H9 (cell line): ENCODE measurements at regions not wholly inside any gene's neighbourhood (a gene's known extent, or its start where the extent isn't known, plus 50 kb on each side); places are given as distances from the start of the nearest gene placed in this dataset.

Experiments
- DNase-seq: peaks from one replicate; pipeline ENCODE4 v3.0.0-alpha.2; 2017
- H2AFZ ChIP-seq: one replicate; pipeline ENCODE4 v1.6.1; 2013; ENCODE audit warnings: mild to moderate bottlenecking, low read length, control low read depth, moderate library complexity
- H2AK5ac ChIP-seq: 2 replicates; pipeline ENCODE4 v1.6.1; 2013; ENCODE audit warnings: low read length, control low read depth, mixed read lengths; ENCODE audit not compliant: insufficient read length
- H2BK120ac ChIP-seq: one replicate; pipeline ENCODE4 v1.6.1; 2013; ENCODE audit warnings: low read depth, mild to moderate bottlenecking, low read length, control low read depth, inconsistent platforms; ENCODE audit not compliant: poor library complexity, severe bottlenecking
- H2BK12ac ChIP-seq: 2 replicates; pipeline ENCODE4 v1.6.1; 2013; ENCODE audit warnings: low read length, control low read depth, mixed read lengths, low read depth; ENCODE audit not compliant: insufficient read length
- H2BK15ac ChIP-seq: 2 replicates; pipeline ENCODE4 v1.6.1; 2013; ENCODE audit warnings: low read depth, low read length, control low read depth
- H2BK20ac ChIP-seq: one replicate; pipeline ENCODE4 v1.6.1; 2013; ENCODE audit warnings: low read depth, mild to moderate bottlenecking, low read length, control low read depth, inconsistent platforms; ENCODE audit not compliant: poor library complexity, severe bottlenecking
- H2BK5ac ChIP-seq: 2 replicates; pipeline ENCODE4 v1.6.1; 2013; ENCODE audit warnings: low read length, control low read depth, mixed read lengths; ENCODE audit not compliant: insufficient read length
- H3K14ac ChIP-seq: 2 replicates; pipeline ENCODE4 v1.6.1; 2013; ENCODE audit warnings: low read length, control low read depth; ENCODE audit not compliant: insufficient read depth
- H3K18ac ChIP-seq: 2 replicates; pipeline ENCODE4 v1.6.1; 2013; ENCODE audit warnings: low read depth, mild to moderate bottlenecking, mixed read lengths, low read length, control low read depth; ENCODE audit not compliant: insufficient read length
- H3K23ac ChIP-seq: 2 replicates; pipeline ENCODE4 v1.6.1; 2013; ENCODE audit warnings: low read length, control low read depth, mixed read lengths, low read depth; ENCODE audit not compliant: insufficient read length
- H3K23me2 ChIP-seq: 2 replicates; pipeline ENCODE4 v1.6.1; 2013; ENCODE audit warnings: low read depth, mild to moderate bottlenecking, mixed read lengths, low read length, control low read depth; ENCODE audit not compliant: insufficient read length, poor library complexity, severe bottlenecking
- H3K27ac ChIP-seq: 2 replicates; pipeline ENCODE4 v1.5.1; 2013; ENCODE audit warnings: low read length, control low read depth, mixed read lengths, low read depth; ENCODE audit not compliant: insufficient read length
- H3K27me3 ChIP-seq: 2 replicates; pipeline ENCODE4 v1.6.1; 2013; ENCODE audit warnings: low read length, control low read depth, inconsistent platforms; ENCODE audit not compliant: insufficient read depth
- H3K4ac ChIP-seq: 2 replicates; pipeline ENCODE4 v1.6.1; 2013; ENCODE audit warnings: low read depth, mild to moderate bottlenecking, control low read depth, inconsistent platforms, low read length, moderate library complexity
- H3K4me1 ChIP-seq: 2 replicates; pipeline ENCODE4 v1.6.1; 2013; ENCODE audit warnings: low read length, control low read depth, inconsistent platforms; ENCODE audit not compliant: insufficient read depth
- H3K4me2 ChIP-seq: 2 replicates; pipeline ENCODE4 v1.6.1; 2013; ENCODE audit warnings: low read length, control low read depth, mixed read lengths; ENCODE audit not compliant: insufficient read length, insufficient read depth
- H3K56ac ChIP-seq: 2 replicates; pipeline ENCODE4 v1.6.1; 2013; ENCODE audit warnings: low read depth, mild to moderate bottlenecking, mixed read lengths, low read length, control low read depth; ENCODE audit not compliant: insufficient read length
- H3K79me1 ChIP-seq: 2 replicates; pipeline ENCODE4 v1.6.1; 2013; ENCODE audit warnings: low read depth, mild to moderate bottlenecking, moderate library complexity, low read length, control low read depth, inconsistent platforms; ENCODE audit not compliant: insufficient read depth, poor library complexity, severe bottlenecking
- H3K79me2 ChIP-seq: 2 replicates; pipeline ENCODE4 v1.6.1; 2013; ENCODE audit warnings: low read length, control low read depth, inconsistent platforms; ENCODE audit not compliant: insufficient read depth
- H3K9ac ChIP-seq: 2 replicates; pipeline ENCODE4 v1.6.1; 2013; ENCODE audit warnings: low read length, control low read depth, mixed read lengths; ENCODE audit not compliant: insufficient read length; ENCODE audit errors: extremely low read depth
- H3K9me3 ChIP-seq: one replicate; pipeline ENCODE4 v1.6.1; 2013; ENCODE audit warnings: low read depth, low read length, inconsistent platforms; ENCODE audit not compliant: control insufficient read depth
- H3T11ph ChIP-seq: one replicate; pipeline ENCODE4 v1.6.1; 2013; ENCODE audit warnings: mild to moderate bottlenecking, low read length, control low read depth, inconsistent platforms
- H4K20me1 ChIP-seq: one replicate; pipeline ENCODE4 v1.6.1; 2013; ENCODE audit not compliant: control insufficient read depth, insufficient read length, insufficient read depth
- H4K5ac ChIP-seq: 2 replicates; pipeline ENCODE4 v1.6.1; 2013; ENCODE audit warnings: low read depth, mild to moderate bottlenecking, mixed read lengths, low read length, control low read depth; ENCODE audit not compliant: insufficient read length
- H4K8ac ChIP-seq: replicated peaks from 2 replicates; pipeline ENCODE4 v1.6.1; 2013; ENCODE audit warnings: low read length, control low read depth, mixed read lengths, low read depth; ENCODE audit not compliant: insufficient read length
- H4K91ac ChIP-seq: 2 replicates; pipeline ENCODE4 v1.6.1; 2013; ENCODE audit warnings: low read depth, mild to moderate bottlenecking, moderate library complexity, mixed read lengths, low read length, control low read depth; ENCODE audit not compliant: insufficient read length
- H3K27ac Mint-ChIP-seq, 3 experiments: 2 replicates in 2 of 3; 3 replicates in 1 of 3; pipeline ENCODE4 v1.8.0; 2020 to 2021; ENCODE audit warnings: mixed read lengths in 3 of 3, mild to moderate bottlenecking in 1 of 3, moderate library complexity in 1 of 3
- H3K27me3 Mint-ChIP-seq: 2 replicates; pipeline ENCODE4 v1.8.0; 2021; ENCODE audit warnings: low read depth, mild to moderate bottlenecking, moderate library complexity, mixed read lengths
- H3K36me3 Mint-ChIP-seq, 3 experiments: 2 replicates in 2 of 3; 3 replicates in 1 of 3; pipeline ENCODE4 v1.8.0; 2020 to 2021; ENCODE audit warnings: low read depth in 3 of 3, mixed read lengths in 3 of 3; ENCODE audit not compliant: insufficient read depth in 1 of 3
- H3K4me1 Mint-ChIP-seq, 2 experiments: 2 replicates each; pipeline ENCODE4 v1.8.0; 2020; ENCODE audit warnings: mixed read lengths in 2 of 2
- H3K4me3 Mint-ChIP-seq, 2 experiments: 2 replicates in 1 of 2; 3 replicates in 1 of 2; pipeline ENCODE4 v1.8.0; 2020 to 2021; ENCODE audit warnings: mild to moderate bottlenecking in 2 of 2, mixed read lengths in 2 of 2, moderate library complexity in 1 of 2
- H3K9me3 Mint-ChIP-seq, 2 experiments: 2 replicates in 1 of 2; 3 replicates in 1 of 2; pipeline ENCODE4 v1.8.0; 2020; ENCODE audit warnings: mild to moderate bottlenecking in 2 of 2, mixed read lengths in 2 of 2, moderate library complexity in 1 of 2
- CTCF ChIP-seq: fragments of 200-600 bp; sonication (generic); conservative IDR thresholded peaks from 3 replicates; pipeline ENCODE4 v1.8.0; 2021; ENCODE audit warnings: antibody characterized with exemption, mild to moderate bottlenecking
- WGBS: extraction: QIAGEN DNeasy Blood & Tissue Kit; methylation state at CpG from one replicate; pipeline ENCODE4 v1.1.7; 2013; ENCODE audit warnings: missing lambda C conversion rate, low lambda C conversion rate, mixed read lengths; ENCODE audit not compliant: insufficient read length; ENCODE audit errors: extremely low coverage; 5-methylcytosine and 5-hydroxymethylcytosine counted together

- no peak for DNase-seq
- H3K79me1 ChIP-seq = no peaks in the 10 kb centered on the region
- H3K4ac ChIP-seq = no peak overlapping the region
- Mint-ChIP-seq H3K27me3 (no peaks in the 10 kb centered on the region), H3K9me3 (no peaks in the 10 kb centered on the region), H3K27ac (no peak overlapping the region), H3K4me1 (peaks cover 4 to 8% of the 10 kb centered on the region in 2 experiments; a peak in 3 of 4 replicates), H3K36me3 (no peaks in the 10 kb centered on the region), H3K4me3 (no peak overlapping the region)
- no peak overlapping the region for H3K56ac ChIP-seq
- H2BK15ac ChIP-seq = no peak overlapping the region
- no peak overlapping the region for H2AK5ac ChIP-seq
- H3K79me2 ChIP-seq = no peaks in the 10 kb centered on the region
- H3K18ac ChIP-seq = no peak overlapping the region
- no peak overlapping the region for H2BK20ac ChIP-seq
- no peak overlapping the region for H2AFZ ChIP-seq
- no peak overlapping the region for H4K91ac ChIP-seq
- H4K20me1 ChIP-seq = no peaks in the 10 kb centered on the region
- no peak overlapping the region for H3T11ph ChIP-seq
- H2BK120ac ChIP-seq = no peak overlapping the region
- WGBS = no CpG with 5 or more reads among the region's 5 CpGs
- no peak overlapping the region for H2BK12ac ChIP-seq
- no peak overlapping the region for H2BK5ac ChIP-seq
- H3K9ac ChIP-seq = no peak overlapping the region
- H3K27ac ChIP-seq = no peak overlapping the region
- no peaks in the 10 kb centered on the region for H3K9me3 ChIP-seq
- no peak overlapping the region for H4K5ac ChIP-seq
- H3K4me2 ChIP-seq = no peak overlapping the region
- H3K4me1 ChIP-seq = no peaks in the 10 kb centered on the region; the same call in 1 of the 2 replicates
- 0 out of 2 replicates have a peak, but pooled peaks cover 2% of the 10 kb centered on the region for H3K27me3 ChIP-seq
- H4K8ac ChIP-seq = no peak overlapping the region
- no peak for TF ChIP-seq CTCF
- H3K14ac ChIP-seq = no peak overlapping the region
- no peaks in the 10 kb centered on the region for H3K23me2 ChIP-seq
- H3K23ac ChIP-seq = no peak overlapping the region
Measured at GRCh38 chr5:36403632-36404311, 102.1 kb upstream of the RANBP3L start.
